Body of pancreas (tissue), 4 donors: ENCODE measurements at regions not wholly inside any gene's neighbourhood (a gene's known extent, or its start where the extent isn't known, plus 50 kb on each side); places are given as distances from the start of the nearest gene placed in this dataset.

ENCODE experiments used
- ATAC-seq: fragments of 150-250 bp; one replicate; pipeline ENCODE4 v1.9.1; 2016
- DNase-seq, 4 donors: peaks; one replicate each; pipeline ENCODE4 v3.0.0-alpha.2; 2019
- H3K27ac ChIP-seq, 4 donors: fragments of 200-600 bp; sonication (generic); 1 replicate in 3 of 4; 2 replicates in 1 of 4; pipeline versions ENCODE4 v1.5.1 to v1.6.1; 2016 to 2019; ENCODE audit warnings: mild to moderate bottlenecking in 1 of 4, mixed read lengths in 1 of 4, moderate library complexity in 1 of 4
- H3K27me3 ChIP-seq, 2 donors: fragments of 200-600 bp; sonication (generic); one replicate each; pipeline ENCODE4 v1.6.0; 2016; ENCODE audit warnings: mild to moderate bottlenecking in 1 of 2
- H3K36me3 ChIP-seq, 2 donors: fragments of 200-600 bp; sonication (generic); replicated peaks in 1 of 2; 2 replicates each; pipeline ENCODE4 v1.5.1; 2016; ENCODE audit warnings: low read depth in 2 of 2; ENCODE audit not compliant: insufficient read depth in 1 of 2
- H3K4me1 ChIP-seq: fragments of 200-600 bp; sonication (generic); one replicate; pipeline ENCODE4 v1.6.0; 2016
- H3K4me3 ChIP-seq, 2 donors: fragments of 200-600 bp; sonication (generic); 1 replicate in 1 of 2; 2 replicates in 1 of 2; pipeline ENCODE4 v1.5.1; 2016 to 2019
- H3K9me3 ChIP-seq, 3 donors: fragments of 200-600 bp; sonication (generic); 1 replicate in 2 of 3; 2 replicates in 1 of 3; pipeline ENCODE4 v1.5.1; 2016
- CTCF ChIP-seq, 7 experiments: fragments of 450-650 bp in 4 of 7; fragments of 200-600 bp in 3 of 7; sonication (generic) in 3 of 7; IDR thresholded peaks; one replicate each; pipeline ENCODE4 v1.5.1; 2016 to 2019; ENCODE audit warnings: antibody characterized with exemption in 7 of 7
- POLR2A ChIP-seq, 3 donors: fragments of 450-650 bp; IDR thresholded peaks; one replicate each; pipeline ENCODE4 v1.6.1; 2016; ENCODE audit warnings: antibody characterized with exemption in 3 of 3, mild to moderate bottlenecking in 2 of 3
- WGBS, 2 donors: methylation state at CpG; one replicate each; pipeline ENCODE4 v1.1.5; 2017; 5-methylcytosine and 5-hydroxymethylcytosine counted together
- intact Hi-C: fragments of 100-400 bp; cut with DNase I; formaldehyde crosslinking; loops from one replicate; pipeline ENCODE4 v1.15.1; 2023

- no peak for DNase-seq
- H3K27me3 ChIP-seq: no peaks in the 10 kb centered on the region
- H3K27ac ChIP-seq: no peak overlapping the region
- intact Hi-C loops: no loop called here
- H3K4me1 ChIP-seq: no peaks in the 10 kb centered on the region
- TF ChIP-seq CTCF (IDR thresholded peaks at IDR 0.05) (no peak), POLR2A (IDR thresholded peaks at IDR 0.05) (no peak)
- no peak overlapping the region for H3K4me3 ChIP-seq
- H3K9me3 ChIP-seq: no peaks in the 10 kb centered on the region
- 83 to 85% methylated on average over 5 of the region's 5 CpGs for WGBS, 2 donors
- H3K36me3 ChIP-seq: no peaks in the 10 kb centered on the region
- ATAC-seq: no peak
Measured at GRCh38 chr1:229793488-229793887, 167.4 kb downstream of the URB2 start.

- DNase-seq (no peak), ATAC-seq (no peak)
- TF ChIP-seq POLR2A (IDR thresholded peaks at IDR 0.05) (no peak), CTCF (IDR thresholded peaks at IDR 0.05) (no peak)
- Histone ChIP-seq H3K4me1 (no peaks in the 10 kb centered on the region), H3K36me3 (no peaks in the 10 kb centered on the region), H3K27ac (no peak overlapping the region), H3K9me3 (no peaks in the 10 kb centered on the region), H3K4me3 (no peak overlapping the region), H3K27me3 (no peaks in the 10 kb centered on the region)
- WGBS, 2 donors: 94 to 95% methylated on average over 3 of the region's 3 CpGs
- intact Hi-C loops: no loop called here
Measured at GRCh38 chr1:229798558-229798957, 172.5 kb downstream of the URB2 start.

- intact Hi-C loops: no loop called here
Measured at GRCh38 chr1:229803626-229804217, 177.7 kb downstream of the URB2 start.

GRCh38 chr1:229808272-229808671, 182.2 kb downstream of the URB2 start:
- H3K36me3 ChIP-seq: no peaks in the 10 kb centered on the region
- intact Hi-C loops: no loop called here
- no peaks in the 10 kb centered on the region for H3K4me1 ChIP-seq
- no peak overlapping the region for H3K4me3 ChIP-seq
- peaks cover 0 to 3% of the 10 kb centered on the region in 2 donors for H3K27me3 ChIP-seq
- H3K27ac ChIP-seq: no peak overlapping the region
- H3K9me3 ChIP-seq: no peaks in the 10 kb centered on the region
- no peak for DNase-seq
- TF ChIP-seq POLR2A (IDR thresholded peaks at IDR 0.05) (no peak), CTCF (IDR thresholded peaks at IDR 0.05) (no peak)
- 83 to 89% methylated on average over 2 of the region's 2 CpGs for WGBS, 2 donors
- no peak for ATAC-seq

More at GRCh38 chr1:229803626-229804217, 177.7 kb downstream of the URB2 start:
- H3K4me3 ChIP-seq: no peak overlapping the region
- no peaks in the 10 kb centered on the region for H3K27me3 ChIP-seq
- no peaks in the 10 kb centered on the region for H3K9me3 ChIP-seq
- H3K27ac ChIP-seq: peak overlapping the region in 1 of 4 donors; percentile 7
- 58 to 62% methylated on average over 3 to 4 of the region's 4 CpGs for WGBS, 2 donors
- H3K36me3 ChIP-seq: no peaks in the 10 kb centered on the region
- no peaks in the 10 kb centered on the region for H3K4me1 ChIP-seq
- DNase-seq: peak; percentile 18 to 53 (median 44)
- no peak for TF ChIP-seq CTCF (IDR thresholded peaks at IDR 0.05)
- TF ChIP-seq POLR2A (IDR thresholded peaks at IDR 0.05): no peak
- ATAC-seq: peak; percentile 68

DNA sequence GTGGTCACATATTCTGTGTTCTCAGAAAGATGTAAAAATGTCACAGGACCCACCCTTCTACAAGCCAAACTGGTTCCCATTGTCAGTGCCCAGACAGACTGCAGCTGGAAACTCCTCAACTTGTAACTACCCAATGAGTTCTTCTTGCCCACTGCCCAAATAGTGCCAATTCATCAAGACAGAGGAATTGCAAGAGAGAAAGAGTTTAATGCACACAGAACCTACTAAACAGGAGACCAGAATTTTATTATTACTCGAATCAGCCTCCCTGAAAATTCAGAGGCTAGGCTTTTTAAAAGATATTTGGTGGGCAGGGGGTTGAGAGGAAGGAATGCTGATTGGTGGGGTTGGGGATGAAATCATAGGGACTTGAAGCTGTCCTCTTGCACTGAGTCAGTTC, 184.1 kb downstream of the URB2 start:
- ATAC-seq: no peak
- H3K9me3 ChIP-seq: no peaks in the 10 kb centered on the region
- H3K27ac ChIP-seq: no peak overlapping the region
- no peaks in the 10 kb centered on the region for H3K4me1 ChIP-seq
- no peak overlapping the region for H3K4me3 ChIP-seq
- H3K36me3 ChIP-seq: no peaks in the 10 kb centered on the region
- WGBS, 2 donors: 70 to 72% methylated on average over 1 of the region's 1 CpG
- H3K27me3 ChIP-seq: peaks cover 0 to 3% of the 10 kb centered on the region in 2 donors
- intact Hi-C loops: no loop called here
- TF ChIP-seq POLR2A (IDR thresholded peaks at IDR 0.05) (no peak), CTCF (IDR thresholded peaks at IDR 0.05) (no peak)
- no peak for DNase-seq
